Mesendoderm (in vitro differentiated cells): ENCODE measurements at regions not wholly inside any gene's neighbourhood (a gene's known extent, or its start where the extent isn't known, plus 50 kb on each side); places are given as distances from the start of the nearest gene placed in this dataset.

Experiments used
- DNase-seq: peaks from one replicate; pipeline ENCODE4 v3.0.0; 2013
- H2AK5ac ChIP-seq: 2 replicates; pipeline ENCODE4 v1.6.1; 2013; ENCODE audit warnings: low read length, inconsistent platforms
- H2BK120ac ChIP-seq: 2 replicates; pipeline ENCODE4 v1.6.1; 2013; ENCODE audit warnings: low read depth, mild to moderate bottlenecking, low read length, moderate library complexity, mixed read lengths
- H2BK15ac ChIP-seq: replicated peaks from 2 replicates; pipeline ENCODE4 v1.6.1; 2013; ENCODE audit warnings: low read depth, mild to moderate bottlenecking, moderate library complexity
- H2BK5ac ChIP-seq: 2 replicates; pipeline ENCODE4 v1.6.1; 2013; ENCODE audit warnings: low read length, inconsistent platforms
- H3K18ac ChIP-seq: 2 replicates; pipeline ENCODE4 v1.6.1; 2013; ENCODE audit warnings: mild to moderate bottlenecking, low read length, mixed read lengths
- H3K23ac ChIP-seq: one replicate; pipeline ENCODE4 v1.6.1; 2013; ENCODE audit warnings: low read length
- H3K27ac ChIP-seq: 2 replicates; pipeline ENCODE4 v1.5.1; 2013; ENCODE audit warnings: low read depth, mild to moderate bottlenecking, inconsistent platforms, low read length, moderate library complexity
- H3K27me3 ChIP-seq: 2 replicates; pipeline ENCODE4 v1.6.1; 2013; ENCODE audit warnings: low read length, control low read depth, mild to moderate bottlenecking, inconsistent platforms; ENCODE audit not compliant: insufficient read depth, poor library complexity
- H3K36me3 ChIP-seq: 2 replicates; pipeline ENCODE4 v1.6.1; 2013; ENCODE audit warnings: low read length, inconsistent platforms; ENCODE audit not compliant: control insufficient read depth, insufficient read depth
- H3K4ac ChIP-seq: one replicate; pipeline ENCODE4 v1.6.1; 2013; ENCODE audit warnings: low read depth, mild to moderate bottlenecking, low read length, moderate library complexity
- H3K4me1 ChIP-seq: 2 replicates; pipeline ENCODE4 v1.6.1; 2013; ENCODE audit warnings: low read depth, low read length, inconsistent platforms; ENCODE audit not compliant: control insufficient read depth
- H3K4me2 ChIP-seq: 2 replicates; pipeline ENCODE4 v1.6.1; 2013; ENCODE audit warnings: low read length
- H3K4me3 ChIP-seq: 2 replicates; pipeline ENCODE4 v1.5.1; 2013; ENCODE audit warnings: mild to moderate bottlenecking, low read length
- H3K56ac ChIP-seq: one replicate; pipeline ENCODE4 v1.6.1; 2013; ENCODE audit warnings: low read length
- H3K79me1 ChIP-seq: 2 replicates; pipeline ENCODE4 v1.6.1; 2013; ENCODE audit warnings: low read length, inconsistent platforms
- H3K79me2 ChIP-seq: 2 replicates; pipeline ENCODE4 v1.6.1; 2013; ENCODE audit warnings: mild to moderate bottlenecking, low read length; ENCODE audit not compliant: control insufficient read depth, insufficient read depth
- H3K9ac ChIP-seq: 2 replicates; pipeline ENCODE4 v1.6.1; 2013; ENCODE audit warnings: low read length, inconsistent platforms
- H4K5ac ChIP-seq: one replicate; pipeline ENCODE4 v1.6.1; 2013; ENCODE audit warnings: low read length
- H4K8ac ChIP-seq: one replicate; pipeline ENCODE4 v1.6.1; 2013; ENCODE audit warnings: low read depth, mild to moderate bottlenecking, control low read depth, low read length, moderate library complexity
- WGBS: extraction: QIAGEN DNeasy Blood & Tissue Kit; methylation state at CpG from one replicate; pipeline ENCODE4 v1.1.7; 2013; ENCODE audit warnings: low lambda C conversion rate, missing lambda C conversion rate; ENCODE audit not compliant: insufficient coverage; ENCODE audit errors: extremely low coverage; 5-methylcytosine and 5-hydroxymethylcytosine counted together

GRCh38 chr2:173797586-173798263 lies 167.4 kb downstream of the SP3 start:
- Histone ChIP-seq H3K79me2 (no peaks in the 10 kb centered on the region), H3K9ac (no peak overlapping the region), H3K27me3 (no peaks in the 10 kb centered on the region), H2BK15ac (no peak overlapping the region), H2AK5ac (no peak overlapping the region), H3K56ac (no peak overlapping the region), H3K4me3 (no peak overlapping the region), H4K5ac (no peak overlapping the region), H3K18ac (peak overlapping the region; percentile 16), H3K23ac (no peak overlapping the region), H3K27ac (no peak overlapping the region), H3K4me1 (peaks cover 4% of the 10 kb centered on the region), H3K79me1 (no peaks in the 10 kb centered on the region), H3K4me2 (no peak overlapping the region), H2BK120ac (no peak overlapping the region), H3K36me3 (no peaks in the 10 kb centered on the region), H4K8ac (no peak overlapping the region), H3K4ac (no peak overlapping the region), H2BK5ac (no peak overlapping the region)
- no CpG with 5 or more reads among the region's 4 CpGs for WGBS
- DNase-seq: no peak

- H3K27ac ChIP-seq: no peak overlapping the region
- H3K79me2 ChIP-seq: no peaks in the 10 kb centered on the region
- H3K23ac ChIP-seq: no peak overlapping the region
- H4K8ac ChIP-seq: no peak overlapping the region
- peak; percentile 46 for DNase-seq
- no peak overlapping the region for H2AK5ac ChIP-seq
- H3K4ac ChIP-seq: no peak overlapping the region
- H3K9ac ChIP-seq: no peak overlapping the region
- H3K4me2 ChIP-seq: no peak overlapping the region
- H3K27me3 ChIP-seq: no peaks in the 10 kb centered on the region
- H3K4me3 ChIP-seq: no peak overlapping the region
- H2BK5ac ChIP-seq: no peak overlapping the region
- no peak overlapping the region for H2BK15ac ChIP-seq
- H2BK120ac ChIP-seq: no peak overlapping the region
- no peak overlapping the region for H3K56ac ChIP-seq
- H4K5ac ChIP-seq: no peak overlapping the region
- peaks cover 4% of the 10 kb centered on the region for H3K4me1 ChIP-seq
- no peak overlapping the region for H3K18ac ChIP-seq
- H3K79me1 ChIP-seq: no peaks in the 10 kb centered on the region
- no peaks in the 10 kb centered on the region for H3K36me3 ChIP-seq
These were observed 162.7 kb downstream of the SP3 start for GRCh38 chr2:173802518-173802917.

GRCh38 chr2:173803449-173803848 lies 161.7 kb downstream of the SP3 start:
- Histone ChIP-seq H3K79me2 (no peaks in the 10 kb centered on the region), H3K18ac (no peak overlapping the region), H3K27me3 (no peaks in the 10 kb centered on the region), H3K4me3 (no peak overlapping the region), H3K36me3 (no peaks in the 10 kb centered on the region), H3K4ac (no peak overlapping the region), H2BK5ac (no peak overlapping the region), H2AK5ac (no peak overlapping the region), H3K27ac (no peak overlapping the region), H4K8ac (no peak overlapping the region), H4K5ac (no peak overlapping the region), H3K9ac (no peak overlapping the region), H2BK120ac (no peak overlapping the region), H3K4me2 (no peak overlapping the region), H3K4me1 (no peaks in the 10 kb centered on the region), H3K56ac (no peak overlapping the region), H2BK15ac (no peak overlapping the region), H3K79me1 (no peaks in the 10 kb centered on the region), H3K23ac (no peak overlapping the region)
- WGBS: no CpG with 5 or more reads among the region's 1 CpG
- DNase-seq: peak; percentile 54

DNA sequence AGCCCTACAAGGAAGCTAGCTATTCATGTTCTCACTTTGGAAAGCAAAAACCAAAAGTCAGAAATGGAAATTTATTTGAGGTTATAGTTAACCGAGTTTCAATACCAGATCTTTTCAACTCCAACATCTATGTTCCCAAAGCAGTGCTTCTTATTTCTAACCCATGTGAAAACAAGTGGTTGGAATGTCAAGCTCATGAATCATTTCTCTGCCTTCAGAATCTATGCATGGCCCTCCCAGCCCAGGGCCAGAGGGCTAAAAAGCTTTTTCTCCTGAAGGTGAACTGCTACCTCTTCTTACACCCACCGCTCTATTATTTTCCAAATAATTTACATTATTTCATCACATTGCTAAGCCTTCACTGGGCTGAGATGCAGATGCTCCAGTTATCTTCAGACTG lies 158.4 kb downstream of the SP3 start:
- H2AK5ac ChIP-seq: no peak overlapping the region
- H4K5ac ChIP-seq: no peak overlapping the region
- no peak overlapping the region for H3K27ac ChIP-seq
- H3K4me2 ChIP-seq: no peak overlapping the region
- H3K23ac ChIP-seq: no peak overlapping the region
- H3K9ac ChIP-seq: no peak overlapping the region
- DNase-seq: peak; percentile 33
- H4K8ac ChIP-seq: no peak overlapping the region
- no CpG with 5 or more reads among the region's 2 CpGs for WGBS
- H2BK120ac ChIP-seq: no peak overlapping the region
- H3K18ac ChIP-seq: no peak overlapping the region
- H3K79me2 ChIP-seq: no peaks in the 10 kb centered on the region
- H3K4ac ChIP-seq: no peak overlapping the region
- no peak overlapping the region for H3K4me3 ChIP-seq
- no peak overlapping the region for H2BK15ac ChIP-seq
- H3K4me1 ChIP-seq: no peaks in the 10 kb centered on the region
- no peak overlapping the region for H2BK5ac ChIP-seq
- H3K27me3 ChIP-seq: no peaks in the 10 kb centered on the region
- H3K36me3 ChIP-seq: no peaks in the 10 kb centered on the region
- H3K56ac ChIP-seq: no peak overlapping the region
- H3K79me1 ChIP-seq: no peaks in the 10 kb centered on the region

- Histone ChIP-seq H2BK120ac (no peak overlapping the region), H4K8ac (no peak overlapping the region), H4K5ac (no peak overlapping the region), H3K4me1 (no peaks in the 10 kb centered on the region), H2AK5ac (no peak overlapping the region), H3K56ac (no peak overlapping the region), H3K9ac (no peak overlapping the region), H3K4me2 (no peak overlapping the region), H3K79me1 (no peaks in the 10 kb centered on the region), H3K79me2 (no peaks in the 10 kb centered on the region), H2BK5ac (no peak overlapping the region), H3K4ac (no peak overlapping the region), H3K27me3 (no peaks in the 10 kb centered on the region), H3K36me3 (no peaks in the 10 kb centered on the region), H3K18ac (no peak overlapping the region), H3K23ac (no peak overlapping the region), H2BK15ac (no peak overlapping the region), H3K4me3 (no peak overlapping the region), H3K27ac (no peak overlapping the region)
- DNase-seq: no peak
- WGBS: no CpG with 5 or more reads among the region's 2 CpGs
These were observed 156.5 kb downstream of the SP3 start for GRCh38 chr2:173808718-173809117.

DNA sequence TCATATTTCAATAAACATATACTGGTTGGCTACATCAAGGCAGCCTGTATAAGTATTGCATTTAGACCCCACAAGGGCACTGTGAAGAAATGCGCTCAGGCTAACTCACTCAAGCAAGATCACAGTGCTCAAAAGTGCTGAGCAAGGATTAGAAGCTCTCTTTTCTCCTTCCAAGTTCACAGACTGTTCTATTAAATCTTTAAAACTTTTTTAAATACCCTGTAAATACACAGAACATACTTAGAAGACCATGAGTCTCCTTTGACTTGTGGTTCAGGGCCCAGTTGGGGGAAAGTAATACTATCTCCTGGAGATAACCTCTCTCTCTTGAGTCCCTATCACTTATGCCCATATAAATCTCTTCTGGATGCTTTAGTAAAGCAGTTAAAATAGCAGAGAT lies 152.9 kb downstream of the SP3 start:
- Histone ChIP-seq H3K56ac (no peak overlapping the region), H4K8ac (no peak overlapping the region), H3K9ac (no peak overlapping the region), H3K36me3 (no peaks in the 10 kb centered on the region), H3K4me2 (no peak overlapping the region), H3K23ac (no peak overlapping the region), H2AK5ac (no peak overlapping the region), H2BK5ac (no peak overlapping the region), H3K79me2 (no peaks in the 10 kb centered on the region), H3K27me3 (no peaks in the 10 kb centered on the region), H3K18ac (no peak overlapping the region), H3K79me1 (no peaks in the 10 kb centered on the region), H2BK15ac (no peak overlapping the region), H2BK120ac (no peak overlapping the region), H4K5ac (no peak overlapping the region), H3K27ac (no peak overlapping the region), H3K4ac (no peak overlapping the region), H3K4me3 (no peak overlapping the region), H3K4me1 (no peaks in the 10 kb centered on the region)
- DNase-seq: no peak
- WGBS: no CpG with 5 or more reads among the region's 1 CpG
